ENCODE measurements at regions not wholly inside any gene's neighbourhood (a gene's known extent, or its start where the extent isn't known, plus 50 kb on each side); places are given as distances from the start of the nearest gene placed in this dataset.

GRCh38 chr13:60267498-60268202 lies 103.9 kb upstream of the DIAPH3 start:
- TF ChIP-seq, protein P1, sequence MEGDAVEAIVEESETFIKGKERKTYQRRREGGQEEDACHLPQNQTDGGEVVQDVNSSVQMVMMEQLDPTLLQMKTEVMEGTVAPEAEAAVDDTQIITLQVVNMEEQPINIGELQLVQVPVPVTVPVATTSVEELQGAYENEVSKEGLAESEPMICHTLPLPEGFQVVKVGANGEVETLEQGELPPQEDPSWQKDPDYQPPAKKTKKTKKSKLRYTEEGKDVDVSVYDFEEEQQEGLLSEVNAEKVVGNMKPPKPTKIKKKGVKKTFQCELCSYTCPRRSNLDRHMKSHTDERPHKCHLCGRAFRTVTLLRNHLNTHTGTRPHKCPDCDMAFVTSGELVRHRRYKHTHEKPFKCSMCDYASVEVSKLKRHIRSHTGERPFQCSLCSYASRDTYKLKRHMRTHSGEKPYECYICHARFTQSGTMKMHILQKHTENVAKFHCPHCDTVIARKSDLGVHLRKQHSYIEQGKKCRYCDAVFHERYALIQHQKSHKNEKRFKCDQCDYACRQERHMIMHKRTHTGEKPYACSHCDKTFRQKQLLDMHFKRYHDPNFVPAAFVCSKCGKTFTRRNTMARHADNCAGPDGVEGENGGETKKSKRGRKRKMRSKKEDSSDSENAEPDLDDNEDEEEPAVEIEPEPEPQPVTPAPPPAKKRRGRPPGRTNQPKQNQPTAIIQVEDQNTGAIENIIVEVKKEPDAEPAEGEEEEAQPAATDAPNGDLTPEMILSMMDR (conservative IDR thresholded peaks at IDR 0.05 in 1 of 2, IDR thresholded peaks at IDR 0.05 in 1 of 2; ENCODE audit: extremely low read depth in 1 of 2, insufficient read depth in 1 of 2, low read depth in 1 of 2, low read length in 2 of 2) = no peak
- no peak for TF ChIP-seq EZH2 (IDR thresholded peaks at IDR 0.05; ENCODE audit: borderline replicate concordance, low read length)
